ENCODE measurements at regions not wholly inside any gene's neighbourhood (a gene's known extent, or its start where the extent isn't known, plus 50 kb on each side); places are given as distances from the start of the nearest gene placed in this dataset.

GRCh38 chr7:131000389-131000788 is 266.4 kb upstream of the KLF14 start:
- Histone ChIP-seq H3K9me3 (ENCODE audit: control insufficient read depth in 1 of 2, insufficient read depth in 1 of 2, low read length in 2 of 2) (no peaks in the 10 kb centered on the region), H3K36me3 (ENCODE audit: insufficient read depth, low read length) (peaks cover 45% of the 10 kb centered on the region), H3K4me3 (ENCODE audit: low read length) (no peak overlapping the region), H3K4me1 (ENCODE audit: insufficient read depth, low read length) (peaks cover 51% of the 10 kb centered on the region), H3K27me3 (ENCODE audit: control insufficient read depth in 1 of 2, insufficient read depth in 2 of 2, low read length in 2 of 2) (no peaks in the 10 kb centered on the region), H3K27ac (ENCODE audit: low read depth in 1 of 2, low read length in 2 of 2) (no peak overlapping the region)
- Mint-ChIP-seq H3K27me3 (no peaks in the 10 kb centered on the region), H3K36me3 (ENCODE audit: low read depth) (peaks cover 78% of the 10 kb centered on the region), H3K9me3 (peaks cover 5% of the 10 kb centered on the region), H3K4me3 (peak overlapping the region; percentile 38), H3K4me1 (ENCODE audit: low read depth) (peaks cover 92% of the 10 kb centered on the region), H3K27ac (peak overlapping the region; percentile 40)
- TF ChIP-seq CTCF (IDR thresholded peaks at IDR 0.05) = no peak
- POLR2A ChIA-PET = interaction anchor here (1.1 kb wide), 1 partner anchor 13 kb away, joined by 3 read pairs; no protein-coding TSS in a partner anchor
- CTCF ChIA-PET = interaction anchor here (1.9 kb wide), 1 partner anchor 18 kb away, joined by 6 read pairs; no protein-coding TSS in a partner anchor
- ATAC-seq (ENCODE audit: poor library complexity) (no peak), DNase-seq (no peak)
- intact Hi-C loops (cut with DNase I, micrococcal nuclease) = no loop called here

- H3K36me3 Mint-ChIP-seq (ENCODE audit: low read depth) = peaks cover 82% of the 10 kb centered on the region
- CTCF ChIA-PET = interaction anchor here (1.9 kb wide), 1 partner anchor 19 kb away, joined by 6 read pairs; no protein-coding TSS in a partner anchor
These were observed 266.9 kb upstream of the KLF14 start for GRCh38 chr7:131000873-131001272.

GRCh38 chr7:131002600-131002999 is 268.6 kb upstream of the KLF14 start:
- H3K27me3 ChIP-seq (ENCODE audit: control insufficient read depth in 1 of 2, insufficient read depth in 2 of 2, low read length in 2 of 2) = no peaks in the 10 kb centered on the region
- DNase-seq (no peak), ATAC-seq (ENCODE audit: poor library complexity) (no peak)
- H3K4me3 ChIP-seq (ENCODE audit: low read length) = no peak overlapping the region
- H3K27ac Mint-ChIP-seq = peak overlapping the region; percentile 61
- TF ChIP-seq CTCF (IDR thresholded peaks at IDR 0.05) = no peak
- peaks cover 81% of the 10 kb centered on the region for H3K36me3 Mint-ChIP-seq (ENCODE audit: low read depth)
- H3K36me3 ChIP-seq (ENCODE audit: insufficient read depth, low read length) = peaks cover 47% of the 10 kb centered on the region
- H3K4me1 Mint-ChIP-seq (ENCODE audit: low read depth) = peaks cover 89% of the 10 kb centered on the region
- POLR2A ChIA-PET = interaction anchor here (1.0 to 1.4 kb wide), 3 partner anchors 11 to 20 kb away, joined by 3 to 4 read pairs (median 3); no protein-coding TSS in a partner anchor
- H3K27me3 Mint-ChIP-seq = no peaks in the 10 kb centered on the region
- no peak overlapping the region for H3K4me3 Mint-ChIP-seq
- H3K4me1 ChIP-seq (ENCODE audit: insufficient read depth, low read length) = peaks cover 44% of the 10 kb centered on the region
- no peak overlapping the region for H3K27ac ChIP-seq (ENCODE audit: low read depth in 1 of 2, low read length in 2 of 2)
- CTCF ChIA-PET = interaction anchor here (1.5 to 2.4 kb wide), 2 partner anchors 20 to 105 kb away, joined by 6 to 7 read pairs; no protein-coding TSS in a partner anchor
- H3K9me3 ChIP-seq (ENCODE audit: control insufficient read depth in 1 of 2, insufficient read depth in 1 of 2, low read length in 2 of 2) = no peaks in the 10 kb centered on the region
- H3K9me3 Mint-ChIP-seq = peaks cover 5% of the 10 kb centered on the region
- intact Hi-C loops (cut with DNase I, micrococcal nuclease) = no loop called here

More at GRCh38 chr7:131000873-131001272, 266.9 kb upstream of the KLF14 start:
- Histone ChIP-seq H3K27me3 (ENCODE audit: control insufficient read depth in 1 of 2, insufficient read depth in 2 of 2, low read length in 2 of 2) (no peaks in the 10 kb centered on the region), H3K4me3 (ENCODE audit: low read length) (no peak overlapping the region), H3K27ac (ENCODE audit: low read depth in 1 of 2, low read length in 2 of 2) (no peak overlapping the region), H3K9me3 (ENCODE audit: control insufficient read depth in 1 of 2, insufficient read depth in 1 of 2, low read length in 2 of 2) (no peaks in the 10 kb centered on the region), H3K36me3 (ENCODE audit: insufficient read depth, low read length) (peaks cover 47% of the 10 kb centered on the region), H3K4me1 (ENCODE audit: insufficient read depth, low read length) (peaks cover 46% of the 10 kb centered on the region)
- Mint-ChIP-seq H3K9me3 (peaks cover 5% of the 10 kb centered on the region), H3K27me3 (no peaks in the 10 kb centered on the region), H3K27ac (peak overlapping the region; percentile 57), H3K4me1 (ENCODE audit: low read depth) (peaks cover 91% of the 10 kb centered on the region), H3K4me3 (no peak overlapping the region)
- no peak for TF ChIP-seq CTCF (IDR thresholded peaks at IDR 0.05)
- no peak for DNase-seq
- ATAC-seq (ENCODE audit: poor library complexity) = no peak
- intact Hi-C loops (cut with DNase I, micrococcal nuclease) = no loop called here
- POLR2A ChIA-PET = interaction anchor here (1.1 to 1.2 kb wide), 2 partner anchors 13 to 58 kb away, joined by 3 read pairs; no protein-coding TSS in a partner anchor
